Neural crest cell (in vitro differentiated cells): ENCODE measurements at regions not wholly inside any gene's neighbourhood (a gene's known extent, or its start where the extent isn't known, plus 50 kb on each side); places are given as distances from the start of the nearest gene placed in this dataset.
"Not testable (repeated sequence)": the region's sequence is repeated elsewhere in the genome, so short reads cannot be mapped to it uniquely, and the experiment has no call there.

Source experiments
- DNase-seq: peaks from one replicate; pipeline ENCODE4 v3.0.0; 2021; ENCODE audit warnings: low read depth, mixed read lengths, low spot score
- H3K27ac Mint-ChIP-seq: one replicate; pipeline ENCODE4 v1.8.0; 2021; ENCODE audit warnings: mild to moderate bottlenecking, mixed read lengths; ENCODE audit not compliant: unreplicated experiment
- H3K27me3 Mint-ChIP-seq: 2 replicates; pipeline ENCODE4 v1.8.0; 2021; ENCODE audit warnings: low read depth, mild to moderate bottlenecking, mixed read lengths
- H3K36me3 Mint-ChIP-seq: 2 replicates; pipeline ENCODE4 v1.8.0; 2021; ENCODE audit warnings: low read depth, mild to moderate bottlenecking, mixed read lengths
- H3K4me1 Mint-ChIP-seq: 2 replicates; pipeline ENCODE4 v1.8.0; 2021; ENCODE audit warnings: mixed read lengths
- H3K4me3 Mint-ChIP-seq: one replicate; pipeline ENCODE4 v1.8.0; 2021; ENCODE audit warnings: mild to moderate bottlenecking, mixed read lengths
- H3K9me3 Mint-ChIP-seq: 2 replicates; pipeline ENCODE4 v1.8.0; 2021; ENCODE audit warnings: mixed read lengths
- TF ChIP-seq, protein P1 (sequence below): fragments of 200-600 bp; sonication (generic); conservative IDR thresholded peaks from 2 replicates; pipeline ENCODE4 v1.5.0; 2021; ENCODE audit warnings: antibody characterized with exemption, mild to moderate bottlenecking

DNA sequence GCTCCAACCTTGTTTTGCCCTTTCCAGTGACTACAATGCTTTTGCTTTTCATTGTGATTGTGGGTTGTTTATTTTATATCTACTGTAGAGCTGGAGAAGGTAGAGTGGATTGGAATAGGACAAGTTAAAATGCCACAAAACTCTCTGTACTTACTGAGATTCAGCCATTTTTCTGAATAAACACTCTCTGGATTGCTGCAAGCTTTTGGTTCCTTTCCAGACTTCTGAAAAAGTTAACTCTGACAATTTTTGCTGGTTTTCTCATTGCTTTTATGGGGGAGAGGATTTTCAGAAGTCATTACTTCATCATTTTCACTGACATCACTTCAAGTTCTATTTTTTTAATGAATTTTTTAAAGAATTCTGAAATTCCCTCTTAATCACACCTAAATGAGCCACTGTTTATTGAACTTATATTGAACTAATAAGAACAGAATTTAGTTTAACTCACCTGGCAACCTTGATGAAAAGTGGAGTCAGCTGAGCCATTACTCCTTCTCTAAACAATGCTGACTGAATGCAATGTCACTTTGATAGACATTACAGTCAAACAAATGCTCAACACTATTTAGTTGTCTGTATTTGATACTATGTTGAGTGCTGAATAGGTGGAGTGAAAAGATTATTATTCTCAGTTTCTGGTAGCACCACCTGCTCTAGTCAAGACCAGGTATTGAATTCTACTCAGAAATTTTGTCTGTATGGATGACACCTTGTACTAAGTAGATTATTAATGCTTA is 303.5 kb downstream of the DLEU7 start:
- Mint-ChIP-seq H3K27me3 (no peaks in the 10 kb centered on the region), H3K36me3 (peaks cover 31% of the 10 kb centered on the region), H3K4me3 (no peak overlapping the region), H3K27ac (no peak overlapping the region), H3K4me1 (peaks cover 16% of the 10 kb centered on the region), H3K9me3 (peaks cover 27% of the 10 kb centered on the region)
- TF ChIP-seq, protein P1, sequence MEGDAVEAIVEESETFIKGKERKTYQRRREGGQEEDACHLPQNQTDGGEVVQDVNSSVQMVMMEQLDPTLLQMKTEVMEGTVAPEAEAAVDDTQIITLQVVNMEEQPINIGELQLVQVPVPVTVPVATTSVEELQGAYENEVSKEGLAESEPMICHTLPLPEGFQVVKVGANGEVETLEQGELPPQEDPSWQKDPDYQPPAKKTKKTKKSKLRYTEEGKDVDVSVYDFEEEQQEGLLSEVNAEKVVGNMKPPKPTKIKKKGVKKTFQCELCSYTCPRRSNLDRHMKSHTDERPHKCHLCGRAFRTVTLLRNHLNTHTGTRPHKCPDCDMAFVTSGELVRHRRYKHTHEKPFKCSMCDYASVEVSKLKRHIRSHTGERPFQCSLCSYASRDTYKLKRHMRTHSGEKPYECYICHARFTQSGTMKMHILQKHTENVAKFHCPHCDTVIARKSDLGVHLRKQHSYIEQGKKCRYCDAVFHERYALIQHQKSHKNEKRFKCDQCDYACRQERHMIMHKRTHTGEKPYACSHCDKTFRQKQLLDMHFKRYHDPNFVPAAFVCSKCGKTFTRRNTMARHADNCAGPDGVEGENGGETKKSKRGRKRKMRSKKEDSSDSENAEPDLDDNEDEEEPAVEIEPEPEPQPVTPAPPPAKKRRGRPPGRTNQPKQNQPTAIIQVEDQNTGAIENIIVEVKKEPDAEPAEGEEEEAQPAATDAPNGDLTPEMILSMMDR = no peak
- no peak for DNase-seq

DNA sequence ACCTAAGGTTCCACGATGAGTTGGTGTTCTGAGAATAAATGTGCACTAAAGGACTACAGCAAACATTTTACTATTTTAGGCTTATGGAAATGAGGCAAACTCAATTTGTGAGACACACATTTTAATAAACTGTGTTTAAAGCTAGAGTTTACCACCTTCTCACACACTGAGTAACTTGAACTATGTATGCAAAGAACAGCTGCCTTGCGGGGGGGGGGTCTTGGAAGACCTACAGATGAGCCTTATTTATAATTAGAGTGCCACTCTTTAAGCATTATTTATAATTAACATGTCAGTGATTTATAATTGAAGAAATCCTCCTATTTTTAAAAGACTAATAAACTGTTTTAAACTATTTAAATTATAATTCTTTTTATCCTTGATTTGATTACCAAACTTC is 300.4 kb downstream of the DLEU7 start:
- H3K9me3 Mint-ChIP-seq = peaks cover 10% of the 10 kb centered on the region
- TF ChIP-seq, protein P1 = no peak
- H3K4me3 Mint-ChIP-seq = no peak overlapping the region
- peaks cover 13% of the 10 kb centered on the region for H3K36me3 Mint-ChIP-seq
- H3K4me1 Mint-ChIP-seq = peaks cover 16% of the 10 kb centered on the region
- peak overlapping the region; percentile 10 for H3K27ac Mint-ChIP-seq
- DNase-seq = no peak
- no peaks in the 10 kb centered on the region for H3K27me3 Mint-ChIP-seq

DNA sequence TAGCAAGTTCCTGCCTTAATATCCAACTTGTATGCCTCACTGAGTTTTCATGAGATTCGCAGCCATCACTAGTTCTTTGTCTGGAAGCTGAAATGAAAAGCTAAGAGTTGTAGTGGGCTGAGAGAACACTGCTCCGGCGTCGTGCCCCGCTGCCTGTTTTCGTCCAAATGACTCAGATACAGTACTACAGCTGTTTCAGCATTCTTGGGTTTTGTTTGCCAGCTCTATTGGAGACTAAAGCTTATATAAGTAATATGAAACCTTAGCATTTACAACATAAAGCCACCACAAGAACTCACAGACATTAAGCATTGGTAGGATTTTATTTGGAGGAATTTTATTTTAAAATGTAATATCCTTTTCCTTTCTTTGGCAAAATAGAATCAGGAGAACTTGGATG is 299.7 kb downstream of the DLEU7 start:
- TF ChIP-seq, protein P1 = no peak
- peak overlapping the region; percentile 79 for H3K27ac Mint-ChIP-seq
- H3K4me3 Mint-ChIP-seq = no peak overlapping the region
- H3K36me3 Mint-ChIP-seq = peaks cover 12% of the 10 kb centered on the region
- H3K4me1 Mint-ChIP-seq = peaks cover 16% of the 10 kb centered on the region
- H3K27me3 Mint-ChIP-seq = no peaks in the 10 kb centered on the region
- DNase-seq = no peak
- peaks cover 7% of the 10 kb centered on the region for H3K9me3 Mint-ChIP-seq

DNA sequence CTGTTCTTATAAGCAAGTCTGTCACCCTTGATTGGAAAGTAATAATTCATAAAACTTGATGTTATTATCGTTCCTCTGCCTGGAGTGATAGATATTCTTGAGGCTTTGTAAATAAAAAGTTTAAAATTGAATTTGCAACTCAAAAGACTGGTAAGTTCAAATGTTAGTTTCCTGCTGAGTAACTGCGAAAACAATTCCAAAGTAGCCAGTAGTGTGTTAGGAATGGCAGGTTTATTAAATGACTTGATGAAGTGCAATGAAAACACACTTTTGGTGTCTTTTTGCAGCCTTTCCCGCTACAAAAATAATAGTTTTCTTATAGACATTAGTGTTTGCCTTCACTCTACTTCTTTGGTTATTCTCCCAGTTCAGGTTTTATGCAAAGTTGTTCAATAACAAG is 299.3 kb downstream of the DLEU7 start:
- peaks cover 4% of the 10 kb centered on the region for H3K9me3 Mint-ChIP-seq
- H3K27ac Mint-ChIP-seq = no peak overlapping the region
- no peak overlapping the region for H3K4me3 Mint-ChIP-seq
- H3K36me3 Mint-ChIP-seq = peaks cover 8% of the 10 kb centered on the region
- peaks cover 16% of the 10 kb centered on the region for H3K4me1 Mint-ChIP-seq
- H3K27me3 Mint-ChIP-seq = no peaks in the 10 kb centered on the region
- DNase-seq = no peak
- TF ChIP-seq, protein P1 = no peak

DNA sequence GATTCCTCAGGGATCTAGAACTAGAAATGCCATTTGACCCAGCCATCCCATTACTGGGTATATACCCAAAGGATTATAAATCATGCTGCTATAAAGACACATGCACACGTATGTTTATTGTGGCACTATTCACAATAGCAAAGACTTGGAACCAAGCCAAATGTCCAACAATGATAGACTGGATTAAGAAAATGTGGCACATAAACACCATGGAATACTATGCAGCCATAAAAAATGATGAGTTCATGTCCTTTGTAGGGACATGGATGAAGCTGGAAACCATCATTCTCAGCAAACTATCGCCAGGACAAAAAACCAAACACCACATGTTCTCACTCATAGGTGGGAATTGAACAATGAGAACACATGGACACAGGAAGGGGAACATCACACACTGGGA is 296.3 kb downstream of the DLEU7 start:
- H3K36me3 Mint-ChIP-seq = peaks cover 11% of the 10 kb centered on the region
- H3K4me3 Mint-ChIP-seq, H3K27ac Mint-ChIP-seq, H3K9me3 Mint-ChIP-seq, H3K27me3 Mint-ChIP-seq, DNase-seq: not testable (repeated sequence)
- H3K4me1 Mint-ChIP-seq = peaks cover 16% of the 10 kb centered on the region

DNA sequence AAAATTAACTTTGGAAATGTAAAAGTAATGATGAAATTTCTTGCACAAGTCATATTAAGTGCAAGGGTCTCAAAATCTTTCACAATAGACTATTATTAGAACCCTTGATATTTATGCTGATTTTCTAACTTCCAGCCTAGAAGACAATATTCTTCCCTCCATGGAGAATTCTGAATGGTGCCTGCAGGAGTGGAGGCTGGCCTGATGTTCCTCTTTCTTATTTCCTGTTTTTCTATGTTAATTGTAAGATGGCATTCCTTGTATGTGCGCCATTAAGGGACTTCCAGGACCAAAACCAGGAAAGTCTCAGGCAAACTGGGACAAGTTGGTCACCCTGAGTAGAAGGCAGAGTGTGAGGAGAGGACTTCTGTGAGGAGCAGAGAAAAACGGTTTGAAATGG is 294.9 kb downstream of the DLEU7 start:
- DNase-seq = no peak
- Mint-ChIP-seq H3K4me3 (no peak overlapping the region), H3K27ac (no peak overlapping the region), H3K4me1 (peaks cover 11% of the 10 kb centered on the region), H3K36me3 (peaks cover 11% of the 10 kb centered on the region), H3K27me3 (no peaks in the 10 kb centered on the region), H3K9me3 (peaks cover 6% of the 10 kb centered on the region)
- TF ChIP-seq, protein P1 = no peak
